GM23248 (cell line): ENCODE measurements at regions not wholly inside any gene's neighbourhood (a gene's known extent, or its start where the extent isn't known, plus 50 kb on each side); places are given as distances from the start of the nearest gene placed in this dataset.

ENCODE experiments used
- DNase-seq: peaks from one replicate; pipeline ENCODE4 v3.0.0-alpha.2; 2015
- H2AFZ ChIP-seq: fragments of 200-600 bp; sonication (generic); 2 replicates; pipeline ENCODE4 v1.6.1; 2016; ENCODE audit warnings: antibody characterized with exemption
- H3F3A ChIP-seq: fragments of 200-600 bp; sonication (generic); 2 replicates; pipeline ENCODE4 v1.6.1; 2016; ENCODE audit warnings: mild to moderate bottlenecking, antibody characterized with exemption, mixed run types; ENCODE audit not compliant: insufficient read depth
- H3K27ac ChIP-seq: fragments of 200-600 bp; sonication (generic); 2 replicates; pipeline ENCODE4 v1.5.1; 2016; ENCODE audit warnings: mild to moderate bottlenecking
- H3K27me3 ChIP-seq: fragments of 200-600 bp; sonication (generic); replicated peaks from 2 replicates; pipeline ENCODE4 v1.6.1; 2016; ENCODE audit warnings: mild to moderate bottlenecking; ENCODE audit not compliant: insufficient read depth
- H3K36me3 ChIP-seq: fragments of 200-600 bp; sonication (generic); 2 replicates; pipeline ENCODE4 v1.6.1; 2016; ENCODE audit warnings: low read depth, mild to moderate bottlenecking
- H3K4me1 ChIP-seq: fragments of 200-600 bp; sonication (generic); 2 replicates; pipeline ENCODE4 v1.6.1; 2016; ENCODE audit warnings: mild to moderate bottlenecking; ENCODE audit not compliant: insufficient read depth
- H3K4me2 ChIP-seq: fragments of 200-600 bp; sonication (generic); one replicate; pipeline ENCODE4 v1.6.1; 2016; ENCODE audit warnings: mild to moderate bottlenecking; ENCODE audit not compliant: unreplicated experiment
- H3K4me3 ChIP-seq: fragments of 200-600 bp; sonication (generic); 2 replicates; pipeline ENCODE4 v1.5.1; 2016; ENCODE audit warnings: mild to moderate bottlenecking
- H3K79me2 ChIP-seq: fragments of 200-600 bp; sonication (generic); 2 replicates; pipeline ENCODE4 v1.6.1; 2016; ENCODE audit warnings: mild to moderate bottlenecking; ENCODE audit not compliant: insufficient read depth
- H3K9ac ChIP-seq: fragments of 200-600 bp; sonication (generic); 2 replicates; pipeline ENCODE4 v1.6.1; 2016; ENCODE audit warnings: mild to moderate bottlenecking
- H3K9me2 ChIP-seq: fragments of 200-600 bp; sonication (generic); 2 replicates; pipeline ENCODE4 v1.6.1; 2016; ENCODE audit warnings: mixed run types, mild to moderate bottlenecking, moderate library complexity; ENCODE audit not compliant: insufficient read depth
- H3K9me3 ChIP-seq: fragments of 200-600 bp; sonication (generic); one replicate; pipeline ENCODE4 v1.6.1; 2017; ENCODE audit warnings: low read depth
- H4K20me1 ChIP-seq: fragments of 200-600 bp; sonication (generic); 2 replicates; pipeline ENCODE4 v1.6.0; 2016; ENCODE audit not compliant: insufficient read depth
- EZH2 ChIP-seq: fragments of 200-600 bp; sonication (generic); IDR thresholded peaks from 2 replicates; pipeline ENCODE4 v1.6.1; 2018; ENCODE audit warnings: antibody characterized with exemption, mild to moderate bottlenecking; ENCODE audit not compliant: insufficient read depth, poor library complexity, severe bottlenecking
- EZH2phosphoT487 ChIP-seq: fragments of 200-600 bp; sonication (generic); IDR thresholded peaks from 2 replicates; pipeline ENCODE4 v1.6.1; 2018; ENCODE audit warnings: antibody characterized with exemption, moderate library complexity, mild to moderate bottlenecking, low read depth; ENCODE audit not compliant: insufficient read depth
- WGBS, 2 experiments: methylation state at CpG; one replicate each; pipeline ENCODE4 v1.1.6; 2015 to 2017; ENCODE audit warnings: low lambda C conversion rate in 2 of 2, low coverage in 1 of 2; ENCODE audit errors: missing lambda C conversion rate in 2 of 2; 5-methylcytosine and 5-hydroxymethylcytosine counted together
- in situ Hi-C: fragments of 300-500 bp; cut with MboI; formaldehyde crosslinking; loops from 2 replicates; pipeline ENCODE4 v1.15.0; 2020

- no peak overlapping the region for H3K4me3 ChIP-seq
- no peaks in the 10 kb centered on the region for H3F3A ChIP-seq
- no peaks in the 10 kb centered on the region for H3K9me3 ChIP-seq
- H3K27ac ChIP-seq, result no peak overlapping the region
- TF ChIP-seq EZH2 (no peak), EZH2phosphoT487 (no peak)
- DNase-seq, result no peak
- no peak overlapping the region for H2AFZ ChIP-seq
- H3K9me2 ChIP-seq, result no peaks in the 10 kb centered on the region
- H3K4me1 ChIP-seq, result no peaks in the 10 kb centered on the region
- WGBS, 2 experiments, result 2 to 4% methylated on average over 8 to 15 of the region's 15 CpGs
- in situ Hi-C loops, result no loop called here
- H3K4me2 ChIP-seq, result no peak overlapping the region
- no peaks in the 10 kb centered on the region for H3K36me3 ChIP-seq
- no peaks in the 10 kb centered on the region for H3K79me2 ChIP-seq
- H3K9ac ChIP-seq, result no peak overlapping the region
- no peaks in the 10 kb centered on the region for H4K20me1 ChIP-seq
- H3K27me3 ChIP-seq, result peaks cover 38% of the 10 kb centered on the region
These were observed 90.1 kb downstream of the FOXL3 start for GRCh38 chr7:380139-380485.

- Histone ChIP-seq H3K4me3 (no peak overlapping the region), H3K9me2 (no peaks in the 10 kb centered on the region), H3K9ac (no peak overlapping the region), H3K36me3 (no peaks in the 10 kb centered on the region), H3K4me2 (no peak overlapping the region), H3K27me3 (peaks cover 44% of the 10 kb centered on the region), H2AFZ (no peak overlapping the region), H3K79me2 (no peaks in the 10 kb centered on the region), H3K4me1 (no peaks in the 10 kb centered on the region), H3K9me3 (no peaks in the 10 kb centered on the region), H4K20me1 (no peaks in the 10 kb centered on the region), H3K27ac (no peak overlapping the region), H3F3A (no peaks in the 10 kb centered on the region)
- in situ Hi-C loops, result no loop called here
- WGBS, 2 experiments, result 76 to 89% methylated on average over 6 to 8 of the region's 8 CpGs
- DNase-seq, result no peak
- TF ChIP-seq EZH2phosphoT487 (no peak), EZH2 (no peak)
These were observed 90.8 kb downstream of the FOXL3 start for GRCh38 chr7:380711-381210.

GRCh38 chr7:381211-382042 lies 91.5 kb downstream of the FOXL3 start:
- 57 to 63% methylated on average over 22 to 23 of the region's 23 CpGs for WGBS, 2 experiments
- Histone ChIP-seq H3K9ac (no peak overlapping the region), H3K79me2 (no peaks in the 10 kb centered on the region), H3K27me3 (peaks cover 41% of the 10 kb centered on the region), H3F3A (no peaks in the 10 kb centered on the region), H3K36me3 (no peaks in the 10 kb centered on the region), H3K9me3 (no peaks in the 10 kb centered on the region), H3K4me1 (no peaks in the 10 kb centered on the region), H3K4me3 (no peak overlapping the region), H3K4me2 (no peak overlapping the region), H2AFZ (no peak overlapping the region), H4K20me1 (no peaks in the 10 kb centered on the region), H3K9me2 (no peaks in the 10 kb centered on the region), H3K27ac (no peak overlapping the region)
- in situ Hi-C loops, result no loop called here
- no peak for DNase-seq
- TF ChIP-seq EZH2 (no peak), EZH2phosphoT487 (no peak)

GRCh38 chr7:382043-382400 lies 92.1 kb downstream of the FOXL3 start:
- Histone ChIP-seq H3K4me3 (no peak overlapping the region), H2AFZ (no peak overlapping the region), H3K9ac (no peak overlapping the region), H3K27ac (no peak overlapping the region), H3K9me2 (no peaks in the 10 kb centered on the region), H3K36me3 (no peaks in the 10 kb centered on the region), H3F3A (no peaks in the 10 kb centered on the region), H3K9me3 (no peaks in the 10 kb centered on the region), H3K4me1 (no peaks in the 10 kb centered on the region), H3K79me2 (no peaks in the 10 kb centered on the region), H4K20me1 (no peaks in the 10 kb centered on the region), H3K27me3 (peaks cover 37% of the 10 kb centered on the region), H3K4me2 (no peak overlapping the region)
- TF ChIP-seq EZH2, result no peak
- TF ChIP-seq EZH2phosphoT487, result no peak
- 41 to 56% methylated on average over 5 of the region's 5 CpGs for WGBS, 2 experiments
- in situ Hi-C loops, result no loop called here
- DNase-seq, result no peak
